ENCODE measurements at regions not wholly inside any gene's neighbourhood (a gene's known extent, or its start where the extent isn't known, plus 50 kb on each side); places are given as distances from the start of the nearest gene placed in this dataset.
"Not testable (repeated sequence)": the region's sequence is repeated elsewhere in the genome, so short reads cannot be mapped to it uniquely, and the experiment has no call there.

DNA sequence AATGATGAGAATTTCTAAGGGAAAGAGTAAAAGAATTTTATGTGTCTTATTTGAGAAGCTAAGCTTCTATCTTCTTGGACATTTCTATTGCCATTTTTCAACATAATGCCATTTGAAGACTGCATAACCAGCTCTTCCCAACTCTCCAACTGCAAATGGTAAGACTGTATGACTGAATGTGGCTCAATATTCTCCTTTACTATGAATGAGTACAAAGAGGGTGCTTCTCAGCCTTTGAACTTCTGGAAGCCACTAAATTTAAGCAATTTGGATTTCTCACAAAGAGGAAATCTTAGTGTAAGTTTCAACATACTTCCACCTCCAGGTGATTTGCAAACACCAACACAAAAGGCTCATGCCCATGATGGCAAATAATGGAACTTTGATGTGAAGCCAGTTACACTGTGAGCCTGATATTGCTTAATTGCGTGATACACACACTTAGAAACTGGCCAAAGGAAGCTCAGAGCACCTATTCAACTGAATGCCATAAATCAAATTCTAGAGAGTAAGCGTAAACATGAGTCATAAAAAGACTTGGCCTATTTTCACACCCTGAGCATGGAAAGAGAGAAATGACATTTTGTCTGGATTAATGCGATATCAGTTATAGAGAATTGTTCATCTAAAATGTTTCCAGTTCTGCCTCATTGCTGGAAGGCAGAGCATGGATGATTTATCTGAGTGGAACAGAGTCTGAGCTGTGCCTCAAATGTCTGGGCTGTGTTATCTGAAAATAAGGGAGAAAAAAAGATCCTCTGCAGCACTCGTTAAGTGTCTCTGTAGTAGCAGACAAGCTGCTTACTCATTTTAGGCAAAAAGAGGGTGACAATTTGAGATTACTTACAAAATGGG lies 145.3 kb downstream of the PLK2 start:
- Mint-ChIP-seq H3K36me3 (ENCODE audit: low read depth) (no peaks in the 10 kb centered on the region), H3K27me3 (ENCODE audit: insufficient read depth) (peaks cover 2% of the 10 kb centered on the region), H3K4me1 (ENCODE audit: low read depth) (no peaks in the 10 kb centered on the region), H3K27ac (no peak overlapping the region), H3K9me3 (no peaks in the 10 kb centered on the region), H3K4me3 (no peak overlapping the region)
- intact Hi-C loops (cut with micrococcal nuclease), result no loop called here
- no peak for DNase-seq (ENCODE audit: low spot score)

GRCh38 chr5:58312299-58312698 lies 147.6 kb downstream of the PLK2 start:
- H3K4me1 Mint-ChIP-seq (ENCODE audit: low read depth), result no peaks in the 10 kb centered on the region
- H3K9me3 Mint-ChIP-seq, result no peaks in the 10 kb centered on the region
- H3K36me3 Mint-ChIP-seq (ENCODE audit: low read depth), result no peaks in the 10 kb centered on the region
- peaks cover 2% of the 10 kb centered on the region for H3K27me3 Mint-ChIP-seq (ENCODE audit: insufficient read depth)
- intact Hi-C loops (cut with micrococcal nuclease), result no loop called here
- no peak overlapping the region for H3K4me3 Mint-ChIP-seq
- no peak overlapping the region for H3K27ac Mint-ChIP-seq
- no peak for DNase-seq (ENCODE audit: low spot score)

DNA sequence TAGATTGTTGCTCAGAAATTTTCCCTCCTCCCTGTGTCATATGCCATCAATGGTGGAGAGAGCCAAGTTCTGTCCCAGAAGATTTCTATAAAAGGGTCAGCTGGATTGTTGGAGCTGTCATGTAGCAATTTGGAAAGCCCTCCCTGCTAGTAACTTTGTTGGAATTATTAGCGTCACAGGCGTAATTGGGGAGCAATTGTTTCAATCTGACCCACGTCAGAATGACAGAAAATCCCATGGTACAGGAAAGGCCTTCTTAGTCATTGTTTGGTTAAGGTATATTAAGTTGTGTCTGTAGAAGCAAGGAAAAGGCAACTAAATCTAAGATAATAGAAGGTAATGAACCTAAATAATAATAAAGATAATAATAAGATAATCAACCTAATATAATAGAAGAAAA lies 148.4 kb downstream of the PLK2 start:
- Mint-ChIP-seq H3K36me3 (ENCODE audit: low read depth) (no peaks in the 10 kb centered on the region), H3K27me3 (ENCODE audit: insufficient read depth) (peaks cover 2% of the 10 kb centered on the region), H3K9me3 (no peaks in the 10 kb centered on the region), H3K27ac (no peak overlapping the region), H3K4me1 (ENCODE audit: low read depth) (no peaks in the 10 kb centered on the region), H3K4me3 (no peak overlapping the region)
- no peak for DNase-seq (ENCODE audit: low spot score)
- intact Hi-C loops (cut with micrococcal nuclease), result no loop called here

GRCh38 chr5:58308384-58308783 lies 151.5 kb downstream of the PLK2 start:
- intact Hi-C loops (cut with micrococcal nuclease); H3K4me3 Mint-ChIP-seq; H3K27me3 Mint-ChIP-seq (ENCODE audit: insufficient read depth); H3K4me1 Mint-ChIP-seq (ENCODE audit: low read depth); H3K36me3 Mint-ChIP-seq (ENCODE audit: low read depth); H3K9me3 Mint-ChIP-seq; H3K27ac Mint-ChIP-seq; DNase-seq (ENCODE audit: low spot score): not testable (repeated sequence)

DNA sequence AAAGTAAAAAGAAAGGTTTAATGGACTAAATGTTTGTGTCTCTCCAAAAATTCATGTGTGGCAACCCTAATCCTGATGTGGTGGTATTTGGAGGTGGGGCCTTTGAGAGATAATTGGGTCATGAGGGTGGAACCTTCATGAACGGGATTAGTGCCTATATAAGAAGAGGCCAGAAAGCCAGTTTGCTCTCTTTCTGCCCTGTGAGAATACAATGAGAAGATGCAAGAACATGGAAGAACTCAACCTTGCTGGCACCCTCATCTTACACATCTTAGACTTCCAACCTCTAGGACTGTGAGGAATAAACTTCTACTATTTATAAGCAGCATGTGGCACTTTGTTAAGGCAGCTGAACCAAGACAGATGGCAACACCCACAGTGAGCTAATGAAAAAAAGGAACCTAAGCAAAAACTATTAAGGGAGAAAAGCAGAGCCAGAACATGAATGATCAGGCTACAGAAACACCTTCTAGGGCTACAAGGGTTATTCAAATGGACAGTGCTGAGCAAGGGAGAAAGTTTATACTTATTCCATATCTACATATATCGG lies 159.5 kb downstream of the PLK2 start:
- Mint-ChIP-seq H3K36me3 (ENCODE audit: low read depth) (no peaks in the 10 kb centered on the region), H3K4me3 (no peak overlapping the region), H3K27me3 (ENCODE audit: insufficient read depth) (no peaks in the 10 kb centered on the region), H3K4me1 (ENCODE audit: low read depth) (no peaks in the 10 kb centered on the region), H3K9me3 (no peaks in the 10 kb centered on the region), H3K27ac (no peak overlapping the region)
- intact Hi-C loops (cut with micrococcal nuclease), result no loop called here
- DNase-seq (ENCODE audit: low spot score), result no peak

GRCh38 chr5:58299256-58299655 lies 160.6 kb downstream of the PLK2 start:
- peaks cover 8% of the 10 kb centered on the region for H3K4me1 Mint-ChIP-seq (ENCODE audit: low read depth)
- intact Hi-C loops (cut with micrococcal nuclease), result no loop called here
- no peaks in the 10 kb centered on the region for H3K27me3 Mint-ChIP-seq (ENCODE audit: insufficient read depth)
- H3K9me3 Mint-ChIP-seq, result no peaks in the 10 kb centered on the region
- H3K36me3 Mint-ChIP-seq (ENCODE audit: low read depth), result no peaks in the 10 kb centered on the region
- H3K27ac Mint-ChIP-seq, result no peak overlapping the region
- H3K4me3 Mint-ChIP-seq, result no peak overlapping the region
- no peak for DNase-seq (ENCODE audit: low spot score)

GRCh38 chr5:58294598-58295305 lies 165.1 kb downstream of the PLK2 start:
- Mint-ChIP-seq H3K4me3 (no peak overlapping the region), H3K27ac (no peak overlapping the region), H3K27me3 (ENCODE audit: insufficient read depth) (no peaks in the 10 kb centered on the region)

DNA sequence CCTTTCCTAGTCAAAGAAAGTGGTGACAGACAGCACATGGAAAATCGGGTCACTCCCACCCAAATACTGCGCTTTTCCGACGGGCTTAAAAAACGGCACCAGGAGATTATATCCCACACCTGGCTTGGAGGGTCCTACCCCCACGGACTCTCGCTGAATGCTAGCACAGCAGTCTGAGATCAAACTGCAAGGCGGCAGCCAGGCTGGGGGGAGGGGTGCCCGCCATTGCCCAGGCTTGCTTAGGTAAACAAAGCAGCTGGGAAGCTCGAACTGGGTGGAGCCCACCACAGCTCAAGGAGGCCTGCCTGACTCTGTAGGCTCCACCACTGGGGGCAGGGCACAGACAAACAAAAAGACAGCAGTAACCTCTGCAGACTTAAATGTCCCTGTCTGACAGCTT lies 171.6 kb downstream of the PLK2 start:
- H3K9me3 Mint-ChIP-seq; H3K27ac Mint-ChIP-seq; H3K4me1 Mint-ChIP-seq (ENCODE audit: low read depth); H3K4me3 Mint-ChIP-seq; H3K36me3 Mint-ChIP-seq (ENCODE audit: low read depth); intact Hi-C loops (cut with micrococcal nuclease); DNase-seq (ENCODE audit: low spot score); H3K27me3 Mint-ChIP-seq (ENCODE audit: insufficient read depth): not testable (repeated sequence)

More at GRCh38 chr5:58294598-58295305, 165.1 kb downstream of the PLK2 start:
- Mint-ChIP-seq H3K36me3 (ENCODE audit: low read depth) (no peaks in the 10 kb centered on the region), H3K4me1 (ENCODE audit: low read depth) (peaks cover 8% of the 10 kb centered on the region), H3K9me3 (no peaks in the 10 kb centered on the region)
- intact Hi-C loops (cut with micrococcal nuclease), result loop anchor here (1.0 kb wide), 1 partner anchor 35 kb away; no protein-coding TSS in a partner anchor
- no peak for DNase-seq (ENCODE audit: low spot score)

- Mint-ChIP-seq H3K9me3 (no peaks in the 10 kb centered on the region), H3K4me3 (no peak overlapping the region), H3K36me3 (ENCODE audit: low read depth) (no peaks in the 10 kb centered on the region), H3K4me1 (ENCODE audit: low read depth) (no peaks in the 10 kb centered on the region), H3K27ac (no peak overlapping the region), H3K27me3 (ENCODE audit: insufficient read depth) (peaks cover under 1% of the 10 kb centered on the region)
- intact Hi-C loops (cut with micrococcal nuclease), result no loop called here
- no peak for DNase-seq (ENCODE audit: low spot score)
Observed at GRCh38 chr5:58286741-58287140, 173.1 kb downstream of the PLK2 start.

DNA sequence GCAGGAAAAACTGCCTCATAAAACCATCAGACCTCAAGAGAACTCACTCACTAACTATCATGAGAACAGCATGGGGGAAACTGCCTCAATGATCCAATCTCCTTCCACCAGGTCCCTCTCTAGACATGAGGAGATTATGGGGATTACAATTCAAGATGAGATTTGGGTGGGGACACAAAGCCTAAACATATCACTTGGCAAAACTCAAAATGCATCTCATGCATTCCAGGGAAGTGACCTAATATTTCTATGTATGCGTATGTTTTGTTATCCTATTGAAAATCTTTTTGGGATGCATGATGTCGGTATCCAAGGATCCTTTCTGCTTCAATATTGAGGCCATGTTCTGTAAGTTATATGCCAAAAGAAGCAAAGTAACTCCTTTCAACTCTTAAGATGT lies 174.0 kb downstream of the PLK2 start:
- Mint-ChIP-seq H3K27me3 (ENCODE audit: insufficient read depth) (peaks cover 5% of the 10 kb centered on the region), H3K36me3 (ENCODE audit: low read depth) (no peaks in the 10 kb centered on the region), H3K4me3 (no peak overlapping the region), H3K4me1 (ENCODE audit: low read depth) (no peaks in the 10 kb centered on the region), H3K27ac (no peak overlapping the region), H3K9me3 (no peaks in the 10 kb centered on the region)
- DNase-seq (ENCODE audit: low spot score), result no peak
- intact Hi-C loops (cut with micrococcal nuclease), result no loop called here

GRCh38 chr5:58284886-58285285 lies 175.0 kb downstream of the PLK2 start:
- Mint-ChIP-seq H3K27me3 (ENCODE audit: insufficient read depth) (peaks cover 7% of the 10 kb centered on the region), H3K9me3 (no peaks in the 10 kb centered on the region), H3K36me3 (ENCODE audit: low read depth) (no peaks in the 10 kb centered on the region), H3K27ac (no peak overlapping the region), H3K4me1 (ENCODE audit: low read depth) (no peaks in the 10 kb centered on the region), H3K4me3 (no peak overlapping the region)
- no peak for DNase-seq (ENCODE audit: low spot score)
- intact Hi-C loops (cut with micrococcal nuclease), result no loop called here

- H3K27ac Mint-ChIP-seq, result no peak overlapping the region
- no peak for DNase-seq (ENCODE audit: low spot score)
- no peak overlapping the region for H3K4me3 Mint-ChIP-seq
- H3K4me1 Mint-ChIP-seq (ENCODE audit: low read depth), result no peaks in the 10 kb centered on the region
- no peaks in the 10 kb centered on the region for H3K9me3 Mint-ChIP-seq
- H3K36me3 Mint-ChIP-seq (ENCODE audit: low read depth), result no peaks in the 10 kb centered on the region
- H3K27me3 Mint-ChIP-seq (ENCODE audit: insufficient read depth), result peaks cover 10% of the 10 kb centered on the region
- intact Hi-C loops (cut with micrococcal nuclease), result no loop called here
Observed at GRCh38 chr5:58281189-58281588, 178.7 kb downstream of the PLK2 start.

- no peak overlapping the region for H3K27ac Mint-ChIP-seq
- H3K4me3 Mint-ChIP-seq, result no peak overlapping the region
- intact Hi-C loops (cut with micrococcal nuclease), result no loop called here
- H3K4me1 Mint-ChIP-seq (ENCODE audit: low read depth), result no peaks in the 10 kb centered on the region
- H3K27me3 Mint-ChIP-seq (ENCODE audit: insufficient read depth), result peaks cover 12% of the 10 kb centered on the region
- H3K36me3 Mint-ChIP-seq (ENCODE audit: low read depth), result no peaks in the 10 kb centered on the region
- no peaks in the 10 kb centered on the region for H3K9me3 Mint-ChIP-seq
- DNase-seq (ENCODE audit: low spot score), result no peak
Observed at GRCh38 chr5:58279259-58279658, 180.6 kb downstream of the PLK2 start.

All from activated T-helper 1 cell treated with anti-CD3 and anti-CD28 coated beads, Interleukin-12 subunit alpha, Interleukin-12 subunit beta, Interleukin-2, Interleukin-4 antibody, amounts not matched to agents 30 ng/mL and 10 ng/mL and 1 ng/mL, durations not matched to agents 14 hours and 24 hours and 36 hours (primary cell).